ENCODE measurements at regions not wholly inside any gene's neighbourhood (a gene's known extent, or its start where the extent isn't known, plus 50 kb on each side); places are given as distances from the start of the nearest gene placed in this dataset.

DNA sequence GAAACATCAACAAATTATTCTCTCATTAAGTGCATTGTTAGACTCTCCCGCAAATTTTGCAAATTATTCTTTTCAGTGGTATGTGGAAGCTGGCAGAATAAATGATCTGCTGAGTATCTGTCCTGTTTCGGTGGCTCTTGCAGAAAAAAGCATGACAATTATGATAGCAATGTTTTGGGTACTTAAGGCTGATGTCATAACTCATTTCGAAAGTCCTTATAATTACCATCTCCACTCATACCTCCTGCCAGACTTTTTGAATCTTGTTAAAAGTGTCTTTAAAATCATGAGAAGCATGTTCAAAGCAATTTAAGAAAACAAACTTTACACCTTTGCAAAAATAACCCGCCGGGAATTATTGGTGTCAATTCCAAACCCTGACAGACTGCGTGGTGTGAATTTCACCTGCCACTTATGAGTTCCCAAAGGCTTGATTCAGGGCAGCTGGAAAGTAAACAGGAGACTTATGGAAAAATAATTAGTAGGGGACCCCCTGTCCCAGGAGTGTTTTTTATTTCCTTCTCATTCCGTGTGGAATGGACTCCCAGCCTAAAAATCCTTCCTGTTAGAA lies 87.6 kb upstream of the E2F3 start:
- DNase-seq = no peak

DNA sequence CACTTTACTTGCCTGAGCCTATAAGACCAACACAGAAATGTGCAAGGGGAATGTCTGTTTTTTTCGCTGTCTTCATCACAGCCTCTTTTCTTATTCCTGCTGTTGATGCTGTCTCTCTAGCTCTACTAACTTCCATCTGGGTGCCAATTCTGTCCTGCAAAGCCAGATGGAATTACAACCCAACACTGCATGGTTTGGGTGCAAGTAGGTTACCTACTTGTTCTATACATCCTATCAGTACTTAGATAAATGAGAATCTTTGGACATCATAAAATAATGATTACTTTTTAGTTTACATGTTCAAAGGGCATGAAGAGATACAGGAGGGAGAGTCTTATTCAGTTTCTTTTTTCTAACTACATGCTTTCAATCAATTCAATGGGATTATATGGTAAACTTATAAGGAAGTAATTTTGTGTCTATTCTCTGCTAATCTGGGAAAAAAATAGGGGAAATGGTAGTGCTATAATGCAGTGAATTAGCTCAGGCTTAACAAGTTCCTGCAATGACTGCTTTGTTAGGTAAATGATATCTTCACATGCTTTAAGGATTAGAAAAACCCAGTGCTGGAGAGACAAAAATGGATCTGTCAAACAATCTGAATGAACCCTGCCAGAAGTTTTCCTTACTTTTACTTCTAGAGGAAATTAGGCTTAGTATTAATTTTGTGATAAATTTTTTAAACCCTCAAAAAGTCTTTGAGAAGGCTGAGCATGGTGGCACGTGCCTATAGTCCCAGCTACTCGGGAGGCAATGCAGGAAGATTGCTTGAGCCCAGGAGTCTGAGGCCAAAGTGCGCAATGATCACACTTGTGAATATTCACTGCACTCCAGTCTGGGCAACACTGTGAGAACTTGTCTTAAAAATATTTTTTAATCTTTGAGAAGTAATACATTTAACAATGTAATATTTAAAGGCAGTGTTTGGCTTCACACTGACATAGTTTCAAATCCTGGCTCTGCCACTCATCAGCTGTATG lies 86.5 kb upstream of the E2F3 start:
- DNase-seq = no peak

DNA sequence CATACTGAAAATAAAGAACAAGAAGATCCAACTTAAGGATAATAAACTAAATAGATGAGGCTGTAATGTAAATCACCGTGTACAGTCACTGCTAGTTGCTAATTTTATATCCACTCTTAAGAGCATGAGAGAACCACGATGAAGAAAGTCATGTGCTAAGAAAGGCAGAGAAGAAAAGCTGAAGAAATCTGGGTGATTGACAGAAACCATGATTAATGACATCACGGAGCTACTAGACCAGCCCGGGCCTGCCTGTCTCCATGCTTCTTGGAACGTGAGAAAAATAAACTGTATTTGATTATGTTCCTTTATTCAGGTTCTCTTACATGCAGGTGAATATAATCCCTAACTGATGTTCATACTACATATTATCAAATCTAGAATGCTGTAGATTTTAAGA lies 84.2 kb upstream of the E2F3 start:
- DNase-seq = no peak

DNA sequence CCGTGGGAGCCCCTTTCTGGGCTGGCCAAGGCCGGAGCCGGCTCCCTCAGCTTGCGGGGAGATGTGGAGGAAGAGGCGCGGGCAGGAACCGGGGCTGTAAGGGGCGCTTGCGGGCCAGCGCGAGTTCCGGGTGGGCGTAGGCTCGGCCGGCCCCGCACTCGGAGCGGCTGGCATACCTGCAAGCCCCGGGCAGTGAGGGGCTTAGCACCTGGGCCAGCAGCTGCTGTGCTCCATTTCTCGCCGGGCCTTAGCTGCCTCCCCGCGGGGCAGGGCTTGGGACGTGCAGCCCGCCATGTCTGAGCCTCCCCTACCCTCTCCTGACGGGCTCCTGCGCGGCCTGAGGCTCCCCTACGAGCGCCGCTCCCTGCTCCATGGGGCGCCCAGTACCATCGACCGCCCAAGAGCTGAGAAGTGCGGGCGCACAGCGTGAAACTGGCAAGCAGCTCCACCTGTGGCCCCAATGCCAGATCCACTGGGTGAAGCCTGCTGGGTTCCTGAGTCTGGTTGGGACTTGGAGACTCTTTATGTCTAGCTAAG lies 82.8 kb upstream of the E2F3 start:
- DNase-seq = no peak

DNA sequence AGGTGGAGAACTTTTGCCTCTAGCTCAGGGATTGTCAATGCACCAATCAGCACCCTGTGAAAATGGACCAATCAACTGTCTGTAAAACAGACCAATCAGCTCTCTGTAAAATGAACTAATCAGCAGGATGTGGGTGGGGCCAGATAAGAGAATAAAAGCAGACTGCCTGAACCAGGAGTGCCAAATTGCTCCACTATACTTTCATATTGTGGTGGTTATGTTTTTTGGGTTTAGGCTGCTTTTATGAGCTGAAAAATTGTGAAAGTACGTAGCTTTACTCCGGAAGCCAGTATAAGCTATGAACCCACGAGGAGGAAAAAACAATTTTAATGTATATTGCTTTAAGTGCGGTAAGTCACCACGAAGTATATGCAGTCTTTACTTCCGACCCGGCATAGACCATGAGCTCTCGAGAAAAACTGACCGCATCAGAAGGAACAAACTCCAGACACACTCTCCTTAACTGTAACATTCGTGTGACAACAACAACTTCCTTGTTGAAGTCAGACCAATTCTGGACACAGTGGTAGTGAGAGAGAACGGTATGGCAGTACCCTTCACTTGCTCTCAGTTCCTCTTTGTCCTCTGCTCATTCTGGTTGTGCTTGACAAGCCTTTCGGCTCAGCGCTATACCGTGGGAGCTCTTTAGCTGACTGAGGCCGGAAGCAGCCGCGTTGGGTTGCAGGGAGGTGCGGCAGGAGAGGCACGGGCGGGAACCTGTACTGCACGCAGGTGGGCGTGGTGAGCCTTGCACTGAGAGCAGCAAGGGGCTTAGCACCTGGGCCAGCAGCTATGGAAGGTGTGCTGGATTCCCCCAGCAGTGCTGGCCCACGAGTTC lies 81.9 kb upstream of the E2F3 start:
- no peak for DNase-seq

DNA sequence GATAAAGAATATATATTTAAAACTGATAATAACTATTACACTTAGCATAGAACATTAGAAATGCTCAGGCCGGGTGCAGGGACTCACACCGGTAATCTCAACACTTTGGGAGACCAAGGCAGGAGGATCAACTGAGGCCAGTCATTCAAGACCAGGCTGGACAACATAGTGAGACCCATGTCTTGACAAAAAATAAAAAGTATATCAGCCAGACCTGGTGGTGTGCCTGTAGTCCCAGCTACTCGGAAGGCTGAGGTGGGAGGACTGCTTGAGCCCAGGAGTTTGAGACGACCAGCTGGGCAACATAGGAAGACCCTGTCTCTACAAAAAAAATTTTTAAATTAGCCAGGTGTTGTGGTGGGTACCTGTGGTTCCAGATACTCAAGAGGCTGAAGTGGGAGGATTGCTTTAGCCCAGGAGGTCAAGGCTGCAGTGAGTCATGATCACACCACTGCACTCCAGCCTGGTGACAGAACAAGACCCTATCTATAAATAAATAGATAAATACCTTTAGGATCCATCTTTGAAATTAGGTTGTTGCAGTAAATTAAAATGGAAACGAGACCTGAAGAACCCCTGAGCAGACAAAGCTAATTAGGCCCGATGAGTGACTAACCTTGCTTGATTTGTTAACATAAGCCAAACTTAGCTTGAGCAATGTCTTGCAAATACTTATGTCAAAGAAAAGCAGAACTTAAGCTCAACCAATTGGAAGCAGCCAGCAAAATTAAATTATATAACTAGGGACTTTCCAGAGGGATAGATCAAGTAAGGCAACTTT lies 75.8 kb upstream of the E2F3 start:
- DNase-seq = no peak

DNA sequence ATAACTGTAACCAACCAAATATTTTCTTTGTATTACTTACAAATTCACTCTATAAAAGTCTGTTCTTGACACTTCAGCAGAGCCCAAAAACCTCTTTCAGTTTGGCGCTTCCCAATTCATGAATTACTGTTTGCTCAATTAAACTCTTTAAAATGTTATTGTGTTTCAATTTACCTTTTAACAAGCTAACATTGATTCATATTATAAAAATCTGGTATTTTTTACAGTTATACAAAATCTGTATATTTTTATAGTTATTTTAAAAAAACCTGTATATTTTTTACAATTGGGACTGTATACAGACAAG lies 75.3 kb upstream of the E2F3 start:
- no peak for DNase-seq

DNA sequence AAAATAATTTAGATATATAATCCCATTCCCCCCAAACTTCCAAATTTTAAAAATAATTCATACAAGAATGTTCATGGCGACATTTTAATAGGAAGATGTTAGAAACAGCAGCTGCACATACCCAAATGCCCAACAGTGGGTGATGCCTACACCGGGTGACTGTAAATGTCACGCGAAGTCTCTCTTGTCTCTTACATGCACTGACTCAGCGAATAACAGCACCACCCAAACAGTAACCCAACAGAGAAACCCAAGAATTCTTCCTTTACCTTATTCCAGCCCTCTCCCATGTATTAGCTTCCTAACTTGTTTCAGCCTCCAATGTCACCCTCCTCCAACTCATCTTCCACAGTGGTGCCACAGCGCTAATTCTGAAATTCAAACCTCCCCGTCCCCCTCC lies 74.5 kb upstream of the E2F3 start:
- no peak for DNase-seq

DNA sequence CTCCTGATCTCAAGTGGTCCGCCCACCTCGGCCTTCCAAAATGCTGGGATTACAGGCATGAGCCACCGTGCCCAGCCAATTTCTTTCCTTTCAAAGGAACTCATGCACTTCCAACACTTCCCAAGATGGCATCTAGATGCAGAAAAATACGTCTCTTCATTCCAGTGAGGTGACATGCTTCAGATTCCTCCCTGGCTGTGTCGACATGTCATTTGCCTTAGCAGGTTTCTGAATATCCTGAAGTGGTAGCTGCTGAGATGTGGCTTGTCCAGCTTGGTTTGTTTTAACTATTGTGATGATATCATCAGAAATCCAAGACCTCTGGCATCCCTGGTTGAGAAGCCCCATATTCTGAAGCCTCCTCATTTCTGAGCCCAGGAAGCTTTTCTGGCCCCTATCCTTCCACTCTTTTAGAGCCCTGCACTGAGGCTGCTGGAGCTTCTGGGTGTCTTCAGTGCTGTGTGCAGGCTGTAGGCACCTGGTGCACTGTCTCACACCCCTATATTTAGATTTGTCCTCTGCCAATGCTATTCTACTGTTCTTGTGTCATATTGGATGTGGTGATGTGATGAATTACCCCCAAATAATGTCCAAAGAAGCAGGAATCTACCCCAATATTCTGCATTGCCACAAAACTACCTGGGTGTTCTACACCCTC lies 73.3 kb upstream of the E2F3 start:
- no peak for DNase-seq

DNA sequence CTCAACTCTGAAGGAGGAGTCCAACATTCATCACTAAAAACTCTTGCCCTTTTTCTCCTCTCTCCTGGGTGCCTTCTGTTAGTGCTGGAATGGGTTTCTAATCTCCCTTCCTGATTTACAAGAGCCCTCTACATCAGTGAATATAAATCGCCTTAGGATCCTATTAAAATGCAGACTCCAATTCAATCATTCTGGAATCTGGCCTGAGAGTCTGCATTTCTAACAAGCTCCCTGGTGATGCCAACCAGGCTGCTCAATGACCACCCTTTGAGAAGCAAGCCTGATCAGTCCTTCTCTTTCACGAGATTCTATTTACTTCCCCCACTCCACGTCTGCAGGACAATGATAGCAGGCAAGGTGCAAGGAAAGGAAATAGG lies 72.8 kb upstream of the E2F3 start:
- DNase-seq = no peak

DNA sequence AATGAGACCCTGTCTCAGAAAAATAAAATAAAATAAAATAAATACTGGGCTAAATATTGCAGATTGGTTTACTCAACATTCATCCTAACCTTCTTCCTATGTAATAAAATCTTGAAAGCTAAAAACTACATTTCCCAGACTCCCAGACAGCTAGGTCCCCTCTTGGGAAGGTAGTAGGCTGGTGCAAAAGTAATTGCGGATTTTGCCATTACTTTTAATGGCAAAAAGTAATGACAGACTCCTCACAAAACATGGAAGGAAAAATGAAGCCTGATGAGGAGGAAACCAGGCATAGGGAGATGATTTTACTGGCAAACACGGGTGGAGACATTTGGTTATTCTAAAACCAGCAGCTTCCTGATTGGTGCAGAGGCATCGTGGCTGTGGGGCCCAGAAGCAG lies 70.6 kb upstream of the E2F3 start:
- no peak for DNase-seq

DNA sequence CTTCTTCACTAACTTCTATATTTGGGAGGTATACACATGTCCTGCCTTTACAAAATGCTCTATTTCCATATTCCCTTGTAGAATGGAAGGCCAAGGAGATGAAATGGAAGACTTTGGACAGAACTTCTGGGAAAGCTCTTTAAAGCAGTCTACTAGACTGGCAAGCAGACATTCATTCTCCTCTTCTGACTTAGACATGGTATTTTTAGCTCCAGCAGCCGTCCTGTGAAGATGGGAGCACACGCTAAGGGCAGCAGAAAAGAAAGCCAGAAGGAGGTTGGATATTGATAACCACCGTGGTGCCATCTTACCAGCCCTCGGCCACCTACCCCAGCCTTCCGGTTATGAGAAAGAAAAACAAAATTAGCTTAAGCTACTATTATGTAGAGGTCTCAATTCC lies 70.1 kb upstream of the E2F3 start:
- no peak for DNase-seq

DNA sequence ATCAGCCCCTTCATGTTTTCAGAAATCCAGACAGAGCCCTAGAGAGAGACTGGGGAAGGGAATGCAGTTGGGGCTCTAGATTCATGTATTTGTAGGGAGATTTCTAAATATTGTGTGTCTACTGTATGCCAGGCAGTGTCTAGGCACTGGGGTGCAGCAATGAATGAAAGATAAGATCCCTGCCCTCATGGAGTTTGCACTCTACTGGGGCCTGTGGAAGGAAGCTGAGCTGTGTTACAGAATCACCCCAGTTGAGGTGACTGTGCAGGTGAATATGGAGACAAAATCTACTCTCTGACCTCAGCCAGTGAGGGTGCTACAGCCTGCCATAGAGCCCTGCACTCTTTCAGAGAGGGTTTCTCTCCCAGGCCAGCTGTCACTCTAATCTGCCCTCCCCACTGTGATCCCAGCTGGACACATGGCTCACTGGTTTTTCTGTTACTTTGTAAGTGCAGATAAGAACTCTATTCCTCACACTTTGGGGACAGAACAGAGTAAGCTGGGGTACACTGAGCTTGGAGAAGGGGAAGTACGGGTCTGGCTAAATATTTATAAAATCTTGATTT lies 69.2 kb upstream of the E2F3 start:
- DNase-seq = no peak

DNA sequence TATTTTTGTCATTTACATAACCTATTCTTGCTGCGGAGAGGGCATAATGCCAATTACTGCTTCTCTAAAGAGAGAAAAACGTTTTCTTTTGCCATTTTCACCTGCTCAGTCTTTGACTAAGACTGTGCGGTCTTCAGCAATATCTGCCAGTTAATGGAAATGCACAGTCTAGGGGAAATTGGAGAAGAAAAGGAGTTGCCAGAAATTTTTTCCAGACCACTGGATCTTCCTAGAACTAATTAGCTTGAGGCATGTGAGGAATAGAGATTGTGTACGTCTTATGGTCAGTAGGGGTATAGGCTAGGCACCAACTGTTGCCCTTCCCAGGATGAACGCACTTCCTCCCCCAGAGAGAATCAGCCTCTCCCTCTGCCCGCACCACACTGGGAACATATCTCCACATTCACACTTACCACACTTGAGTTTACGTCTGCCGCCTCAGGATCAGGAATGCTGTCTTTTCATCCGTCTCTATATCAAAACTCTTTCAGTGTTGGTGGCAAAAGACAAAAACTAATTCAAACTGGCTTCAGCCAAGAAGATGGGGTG lies 67.9 kb upstream of the E2F3 start:
- DNase-seq = no peak

DNA sequence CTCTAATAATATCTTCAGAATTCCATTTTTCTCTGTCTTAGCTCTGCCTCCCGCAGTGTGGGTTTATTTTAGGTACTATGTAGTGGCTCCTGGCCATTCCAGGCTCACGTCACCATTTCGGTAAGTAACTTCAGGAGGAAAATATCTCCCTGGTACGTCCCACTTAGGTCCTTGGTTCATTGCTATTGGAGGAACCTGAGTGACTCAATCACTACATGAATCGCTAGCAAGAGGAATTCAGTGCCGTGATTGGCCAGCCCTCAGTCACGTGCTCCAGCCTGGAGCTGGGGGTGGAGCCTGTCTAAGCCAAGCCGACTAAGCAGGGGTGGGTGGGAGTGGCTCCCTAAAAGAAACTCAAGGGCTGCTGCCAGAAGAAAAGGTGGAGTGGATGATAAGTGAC lies 67.3 kb upstream of the E2F3 start:
- no peak for DNase-seq

DNA sequence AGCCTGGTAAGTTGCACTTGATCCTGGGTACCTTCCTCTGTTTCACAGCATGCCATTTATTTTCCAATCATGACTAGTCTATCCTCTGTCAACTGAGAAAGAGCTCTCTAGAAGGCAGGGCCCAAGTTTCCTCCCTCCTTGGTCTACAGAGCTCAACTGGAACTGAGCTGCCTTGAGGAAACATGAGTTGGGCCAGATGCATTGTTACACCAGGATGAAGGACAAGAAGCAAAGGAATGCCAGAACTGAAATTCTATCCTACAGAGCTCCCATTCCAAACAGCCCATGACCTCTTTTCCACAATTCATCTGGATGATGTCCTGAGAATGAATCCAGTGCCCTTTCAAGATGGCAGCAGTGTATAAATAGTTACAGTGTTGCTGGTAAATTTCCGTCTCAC lies 66.7 kb upstream of the E2F3 start:
- no peak for DNase-seq

DNA sequence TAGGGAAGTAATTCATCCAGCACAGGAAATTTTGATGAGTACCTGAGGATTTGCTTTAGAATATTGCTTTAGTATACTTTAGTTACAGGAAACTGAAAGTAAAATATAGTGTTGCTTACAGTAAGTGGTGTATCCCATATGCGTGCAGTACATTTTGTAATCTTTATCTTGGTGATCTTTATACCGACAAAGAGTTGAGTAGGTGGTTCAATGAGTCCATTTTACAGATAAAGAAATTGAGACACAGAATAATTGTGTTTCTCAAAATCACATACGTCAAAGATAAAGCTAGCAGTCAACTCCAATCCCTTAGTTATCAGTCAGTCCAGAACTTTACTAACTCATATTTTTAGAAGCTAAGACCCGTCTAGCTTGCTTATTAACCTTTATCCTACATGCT lies 65.8 kb upstream of the E2F3 start:
- DNase-seq = no peak

DNA sequence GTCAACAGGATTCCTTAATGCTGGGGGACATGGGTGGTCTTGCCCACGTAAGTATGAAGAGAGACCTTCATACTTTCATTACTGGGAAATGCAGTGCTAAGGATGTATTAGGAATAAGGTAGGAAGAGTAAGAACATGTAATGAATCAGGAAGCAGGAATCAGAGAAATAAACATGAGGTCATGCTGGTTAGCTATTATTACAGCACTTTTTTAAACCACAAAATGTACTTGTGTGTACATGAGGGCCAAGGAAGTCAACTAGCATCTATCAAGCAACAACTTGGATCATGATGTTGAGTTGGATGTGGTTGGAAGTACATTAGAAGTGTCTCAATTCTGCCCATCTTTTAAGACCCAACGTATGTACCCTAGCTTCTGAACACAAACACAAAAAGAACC lies 63.5 kb upstream of the E2F3 start:
- DNase-seq = no peak

DNA sequence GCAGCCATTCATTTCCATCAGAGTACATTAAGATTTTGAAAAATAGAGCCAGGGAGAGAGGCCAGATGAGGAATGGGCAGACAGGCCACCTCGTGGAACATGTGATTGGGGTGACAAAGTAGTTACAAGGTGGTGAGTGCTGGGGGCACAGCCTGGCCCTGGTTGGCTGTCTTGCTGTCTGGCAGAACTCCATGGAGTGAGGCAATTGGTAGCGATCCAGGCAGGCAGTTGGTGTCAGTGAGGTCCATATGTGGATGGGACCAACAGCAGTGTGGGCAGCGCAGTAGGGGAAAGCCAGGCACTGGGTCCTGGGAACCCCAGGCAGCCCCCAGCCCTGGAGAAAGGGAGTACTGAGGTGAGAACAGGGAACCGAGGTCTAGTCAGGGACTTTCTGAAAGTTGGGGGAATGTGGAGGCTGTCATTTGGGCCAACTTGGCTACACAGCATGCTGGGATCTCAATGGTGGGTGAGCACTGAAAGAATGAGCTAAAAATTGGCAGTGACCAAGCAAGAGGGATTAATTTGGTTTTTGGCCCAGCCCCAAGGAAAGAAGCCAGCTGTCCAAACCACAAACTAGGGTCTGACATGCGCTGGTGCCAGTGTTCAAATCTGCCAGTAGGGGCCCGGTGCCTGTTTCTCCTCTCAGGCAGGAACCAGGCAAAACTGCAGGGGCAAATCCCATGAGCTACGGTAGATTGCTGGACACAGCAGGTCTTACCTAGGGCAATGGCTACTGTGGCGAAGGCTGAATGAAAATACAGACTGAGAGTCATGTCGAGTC lies 61.4 kb upstream of the E2F3 start:
- no peak for DNase-seq

DNA sequence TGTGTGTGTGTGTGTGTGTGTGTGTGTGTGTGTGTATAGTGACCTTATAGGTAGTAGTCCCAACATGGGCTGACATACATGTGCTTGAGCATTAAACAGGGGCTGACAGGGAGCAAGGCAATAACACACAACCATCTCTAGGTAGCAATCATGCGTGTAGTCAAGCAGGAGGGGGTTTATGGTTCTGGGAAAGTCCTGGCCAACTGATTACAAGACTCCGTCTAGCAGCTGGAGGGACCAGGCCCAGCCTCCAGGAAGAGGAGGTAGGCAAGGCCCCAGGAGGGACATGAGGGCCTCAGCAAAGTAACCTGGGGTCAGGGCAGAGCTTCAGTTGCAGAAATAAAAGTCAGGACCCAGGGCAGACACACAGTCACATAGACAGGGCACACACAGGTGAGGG lies 60.6 kb upstream of the E2F3 start:
- DNase-seq = no peak
